SIG-M5 (cell line): ENCODE measurements at regions not wholly inside any gene's neighbourhood (a gene's known extent, or its start where the extent isn't known, plus 50 kb on each side); places are given as distances from the start of the nearest gene placed in this dataset.

Source experiments
- DNase-seq: peaks from one replicate; lab custom pipeline; 2025; lab: John Stamatoyannopoulos, UW

DNA sequence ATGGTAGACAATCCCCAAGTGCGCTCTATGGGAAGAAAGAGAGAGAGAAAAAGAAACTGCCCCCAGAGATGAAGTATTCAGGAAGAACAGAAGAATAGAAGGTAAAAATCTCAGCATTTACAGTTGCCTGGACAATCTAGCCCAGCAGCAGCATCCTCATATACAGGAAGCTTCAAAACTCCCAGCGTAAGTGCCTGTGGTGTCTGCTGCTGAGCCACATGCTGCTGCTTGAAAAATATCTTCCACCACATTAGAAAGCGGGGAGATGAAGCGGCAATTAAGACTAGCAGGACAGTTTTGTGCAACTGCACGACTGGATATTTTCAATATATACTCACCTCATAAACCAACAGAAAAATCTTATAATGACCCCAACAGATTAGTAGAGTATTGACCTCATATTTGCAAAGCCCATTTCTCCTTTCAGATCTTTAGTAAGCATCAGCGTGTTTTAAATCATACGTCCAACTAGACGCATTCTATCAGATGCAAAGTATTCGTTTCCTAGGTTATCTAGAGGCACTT is 972.0 kb upstream of the TENM3 start:
- no peak for DNase-seq

GRCh38 chr4:181272422-181272821 is 970.8 kb upstream of the TENM3 start:
- no peak for DNase-seq

GRCh38 chr4:181278941-181279340 is 964.3 kb upstream of the TENM3 start:
- DNase-seq, result no peak

DNA sequence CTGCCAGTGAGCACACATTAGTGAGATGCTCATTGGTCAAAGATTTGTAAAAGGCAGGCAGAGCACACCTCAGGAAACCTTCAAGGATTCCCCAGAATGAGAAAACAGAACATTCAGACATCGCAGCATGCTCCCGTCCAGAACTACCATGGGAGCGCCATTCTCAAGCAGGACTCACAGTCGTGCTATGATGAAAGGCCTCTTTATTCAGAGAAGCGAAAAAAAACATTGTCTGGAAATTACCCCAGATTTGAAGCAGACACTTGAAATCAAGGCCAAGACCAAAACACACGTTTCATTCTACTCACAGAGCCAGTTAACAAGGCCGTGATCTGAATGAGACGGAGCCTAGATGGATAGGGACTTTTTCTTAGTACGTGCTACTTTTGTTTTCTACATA is 961.8 kb upstream of the TENM3 start:
- no peak for DNase-seq

DNA sequence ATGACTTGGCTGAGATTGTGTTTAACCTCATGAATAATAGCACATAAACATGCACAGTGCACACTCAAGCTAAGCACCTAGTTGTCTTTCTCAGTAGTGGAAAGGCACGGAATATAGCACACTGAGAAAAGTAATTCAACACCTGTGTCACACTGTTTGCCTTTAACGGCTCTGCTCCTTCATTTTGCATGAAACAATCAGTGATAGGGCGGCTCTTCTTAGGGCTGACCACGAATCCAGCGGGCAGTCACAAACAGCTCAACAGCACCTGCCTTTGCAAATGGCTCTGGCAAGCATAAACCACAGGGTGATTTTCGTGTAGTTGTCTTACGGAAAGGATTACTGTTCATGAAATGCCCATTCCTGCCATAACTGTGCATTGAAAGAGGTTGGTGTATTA is 954.0 kb upstream of the TENM3 start:
- no peak for DNase-seq

DNA sequence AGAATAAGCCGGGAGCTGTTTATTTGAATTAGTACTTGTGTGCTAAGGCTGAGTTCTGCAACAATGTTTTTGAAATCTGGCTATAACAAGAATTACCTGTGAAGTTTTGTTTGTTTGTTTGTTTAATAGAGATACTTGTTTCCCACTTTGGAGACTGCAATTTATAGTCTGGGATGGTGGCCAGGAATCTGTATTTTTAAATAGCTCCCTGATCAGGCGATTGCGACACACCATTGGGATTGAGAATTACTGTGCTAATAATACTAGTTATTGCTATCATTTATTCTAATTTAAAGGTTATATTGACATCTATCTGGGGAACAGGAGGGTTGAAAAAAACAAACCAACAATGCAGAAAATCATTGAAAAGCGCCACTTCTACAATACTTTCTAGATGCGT is 951.6 kb upstream of the TENM3 start:
- DNase-seq, result no peak

DNA sequence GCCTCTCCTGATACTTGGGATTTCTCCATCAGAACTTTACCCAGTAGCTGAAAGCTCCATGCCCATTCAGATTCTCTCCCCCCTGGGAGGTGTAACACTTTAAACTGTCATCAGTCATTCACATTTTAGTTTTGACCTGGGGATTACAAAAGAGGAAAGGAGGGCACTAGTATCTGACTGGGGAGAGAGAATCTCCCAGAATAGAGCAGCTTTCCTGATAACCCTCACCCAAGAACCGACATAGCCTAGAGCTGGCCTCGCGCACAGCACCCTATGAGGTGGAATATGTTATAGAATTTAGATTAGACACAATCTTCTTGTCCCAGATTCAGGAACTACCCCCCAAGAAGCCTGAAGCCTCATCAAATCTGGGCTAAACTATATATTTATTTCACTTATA is 950.2 kb upstream of the TENM3 start:
- DNase-seq, result no peak

- no peak for DNase-seq
Measured at GRCh38 chr4:181293541-181293940, 949.7 kb upstream of the TENM3 start.

- DNase-seq, result no peak
Measured at GRCh38 chr4:181294421-181294820, 948.8 kb upstream of the TENM3 start.

GRCh38 chr4:181301735-181302710 is 941.2 kb upstream of the TENM3 start:
- no peak for DNase-seq

DNA sequence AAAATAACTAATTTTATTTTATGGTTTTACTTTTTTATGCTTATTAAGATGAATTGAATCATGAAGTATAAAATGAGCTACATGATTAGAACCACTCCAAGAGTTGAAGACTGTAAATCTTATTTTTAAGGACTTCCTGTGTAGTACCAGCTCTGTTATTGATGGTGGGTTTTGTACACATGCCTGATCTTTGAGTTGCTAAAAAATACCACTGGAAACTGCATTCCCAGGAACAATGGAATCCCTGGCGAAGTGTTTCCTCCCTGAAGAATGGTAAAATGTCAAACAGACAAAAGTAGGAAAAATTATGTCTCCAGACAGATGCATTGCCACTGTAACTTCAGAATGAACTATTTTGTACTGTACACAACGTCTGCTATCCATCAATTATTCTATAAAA is 935.4 kb upstream of the TENM3 start:
- no peak for DNase-seq

DNA sequence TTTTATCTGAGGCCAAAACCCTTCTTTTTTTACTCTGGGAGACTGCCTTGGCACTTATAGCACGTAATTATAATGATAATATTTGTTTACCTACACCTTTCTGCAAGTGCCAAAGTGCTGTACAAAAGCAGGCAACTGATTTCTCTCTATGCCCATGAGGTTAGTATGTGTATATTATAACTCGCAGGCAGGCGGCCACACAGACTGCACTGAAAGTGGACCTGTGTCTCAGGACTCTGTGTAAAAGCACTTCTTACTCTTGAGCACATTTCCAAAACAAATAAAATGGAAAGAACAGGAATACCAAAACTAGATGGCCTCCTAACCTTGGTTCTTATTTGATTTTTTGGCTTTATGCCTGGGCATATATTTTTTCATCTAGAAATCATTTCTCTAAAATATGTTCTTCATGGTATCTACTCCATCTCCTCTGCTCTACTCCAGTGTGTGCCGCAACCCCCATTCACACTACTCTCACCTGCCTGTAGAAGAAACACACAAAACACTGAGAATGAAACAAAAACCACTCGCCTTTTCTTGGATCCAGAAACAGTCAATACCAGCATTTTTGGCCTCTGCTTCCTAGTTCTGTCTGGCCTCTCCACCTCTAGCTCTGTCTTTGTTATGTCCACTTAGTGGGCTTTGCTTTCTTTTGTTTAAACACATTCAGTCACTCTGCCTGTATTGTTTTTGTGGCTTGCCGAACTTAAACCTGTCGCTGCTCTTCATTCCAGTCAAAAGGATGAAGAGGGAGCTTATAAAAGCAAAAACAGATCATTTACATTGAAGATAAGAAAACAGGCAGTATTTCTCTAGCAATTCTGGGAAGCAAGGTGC is 934.5 kb upstream of the TENM3 start:
- DNase-seq, result no peak

DNA sequence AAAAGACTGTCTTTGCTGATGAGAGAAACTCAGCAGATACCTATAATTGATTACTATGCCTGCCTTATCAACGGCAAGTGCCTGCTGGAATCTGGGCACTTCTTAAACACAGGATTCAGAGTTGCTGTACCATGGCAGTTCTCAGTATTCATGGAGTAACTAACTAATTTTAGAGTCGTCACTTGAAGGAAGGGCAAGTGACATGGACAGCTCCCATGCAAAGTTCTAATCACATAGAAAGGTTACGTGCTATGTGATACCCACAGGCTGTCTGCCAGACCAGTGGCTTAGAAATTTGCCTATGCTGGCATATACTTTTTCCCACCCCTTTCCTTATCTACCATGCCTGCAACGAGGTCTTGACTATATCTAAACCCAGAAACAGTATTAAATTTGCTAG is 931.1 kb upstream of the TENM3 start:
- no peak for DNase-seq

DNA sequence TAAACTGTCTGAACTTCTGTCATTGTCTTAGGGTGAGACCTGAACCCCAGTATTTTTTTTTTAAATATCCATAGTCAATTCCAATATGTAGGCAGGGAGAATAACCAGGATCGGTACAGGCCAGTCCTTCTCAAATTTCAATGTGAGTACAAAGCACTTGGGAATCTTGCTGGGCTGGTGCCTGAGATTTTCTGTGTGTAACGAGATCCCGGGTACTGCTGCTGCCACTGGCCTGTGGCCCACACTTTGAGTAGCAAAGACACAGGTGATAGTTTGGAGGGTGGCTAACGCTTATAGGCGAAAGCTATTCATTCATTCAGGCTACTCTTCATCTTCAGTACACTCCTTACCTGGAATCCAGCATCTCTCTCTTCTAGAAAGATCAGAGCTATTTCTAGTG is 923.6 kb upstream of the TENM3 start:
- DNase-seq, result no peak

DNA sequence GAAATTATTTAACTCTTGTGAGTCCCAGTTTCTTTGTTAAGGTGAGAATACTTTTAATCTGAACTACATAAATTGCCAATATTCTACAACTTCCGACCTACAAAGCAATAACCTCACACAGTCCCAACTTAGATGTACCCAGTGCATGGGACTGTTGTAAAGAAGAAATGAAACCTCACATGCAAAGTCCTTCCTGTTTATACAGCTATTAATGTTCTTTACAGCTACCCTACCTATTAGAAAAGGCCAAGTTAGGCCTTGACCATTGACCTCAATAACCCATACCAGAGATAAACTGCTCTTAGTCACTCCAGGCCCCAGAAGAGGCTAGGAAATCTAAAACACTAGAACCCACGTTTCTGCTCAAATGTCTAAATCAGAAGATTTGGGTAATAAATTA is 920.1 kb upstream of the TENM3 start:
- DNase-seq, result no peak

GRCh38 chr4:181330654-181331201 is 912.5 kb upstream of the TENM3 start:
- DNase-seq, result no peak

DNA sequence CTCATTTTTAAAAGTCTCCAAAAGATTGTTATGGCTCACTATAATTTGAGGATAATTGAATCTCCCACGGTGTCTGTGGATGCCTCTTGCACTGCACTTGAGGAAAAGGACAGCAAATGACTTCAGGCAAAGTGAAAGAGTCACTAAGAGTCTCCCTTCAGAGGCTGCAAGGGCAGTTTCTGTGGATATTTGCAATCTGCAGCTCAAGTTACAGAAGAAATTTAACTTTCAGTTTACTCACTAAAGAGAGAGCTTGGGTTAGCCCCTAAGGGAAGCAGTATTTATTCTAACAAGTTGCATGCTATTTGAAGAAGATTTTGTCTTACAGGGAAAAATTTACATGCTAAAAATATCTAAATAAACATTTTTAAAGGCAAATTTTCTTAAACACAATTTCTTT is 912.0 kb upstream of the TENM3 start:
- DNase-seq, result no peak

GRCh38 chr4:181345931-181346330 is 897.3 kb upstream of the TENM3 start:
- DNase-seq, result no peak

- DNase-seq, result no peak
Measured at GRCh38 chr4:181350615-181351415, 892.4 kb upstream of the TENM3 start.

GRCh38 chr4:181364504-181364903 is 878.7 kb upstream of the TENM3 start:
- no peak for DNase-seq

DNA sequence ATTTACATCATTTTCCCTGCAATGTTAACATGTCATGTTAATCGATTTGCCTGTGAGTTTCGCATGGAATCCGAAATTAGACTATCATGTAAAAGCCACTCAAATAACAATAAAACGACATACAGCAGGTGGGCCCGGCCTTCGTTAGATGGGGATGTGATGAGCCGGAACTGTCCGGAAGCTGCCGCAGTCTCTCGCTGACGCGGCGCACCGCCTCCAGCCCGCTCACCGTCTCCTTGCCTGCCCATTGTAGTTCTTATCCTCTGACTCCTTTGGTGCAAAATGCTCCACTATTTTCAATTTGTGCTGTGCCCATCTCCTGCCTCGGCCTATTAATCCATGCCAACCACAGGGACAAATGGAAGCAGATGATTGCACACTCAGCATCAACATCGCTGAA is 877.5 kb upstream of the TENM3 start:
- no peak for DNase-seq

DNA sequence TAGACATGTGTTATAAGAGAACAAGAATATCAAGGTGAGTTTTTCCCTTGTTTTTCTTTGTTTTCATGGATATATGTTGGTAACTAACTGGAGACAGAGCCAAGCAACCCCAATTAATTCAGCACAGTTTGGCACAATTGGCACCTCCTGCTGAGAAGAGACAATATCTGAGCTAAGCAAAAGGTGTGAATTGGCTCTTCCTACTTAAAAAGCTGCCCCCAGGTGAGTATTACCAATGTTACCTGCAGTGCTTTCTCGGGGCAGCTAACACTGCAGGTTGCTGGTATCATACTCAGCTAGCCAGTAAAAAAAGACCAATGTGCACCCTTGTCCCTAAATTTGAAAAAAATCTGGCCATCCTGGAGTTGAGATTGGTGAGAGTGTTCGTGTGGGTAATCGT is 871.2 kb upstream of the TENM3 start:
- DNase-seq, result no peak
